B cell (primary cell): ENCODE measurements at regions not wholly inside any gene's neighbourhood (a gene's known extent, or its start where the extent isn't known, plus 50 kb on each side); places are given as distances from the start of the nearest gene placed in this dataset.

Experiments
- ATAC-seq: fragments of 200-7000 bp; cut with Tn5 transposase; one replicate; pipeline ENCODE4 v1.10.0; 2021; ENCODE audit warnings: low read depth, mild to moderate bottlenecking, moderate number of reproducible peaks, moderate library complexity
- CTCF ChIA-PET: fragments of 350-600 bp; sonication (Branson Sonifier 250); formaldehyde crosslinking; loops from one replicate; lab custom pipeline; 2021; ENCODE audit warnings: antibody characterized with exemption, inconsistent platforms; lab: Charles Lee
- POLR2A ChIA-PET: fragments of 350-600 bp; sonication (Branson Sonifier 250); formaldehyde crosslinking; loops from one replicate; lab custom pipeline; 2021; ENCODE audit warnings: antibody characterized with exemption; lab: Charles Lee
- DNase-seq: peaks from one replicate; pipeline ENCODE4 v3.0.0; 2013
- H2AFZ ChIP-seq: 2 replicates; pipeline ENCODE4 v1.6.1; 2012; ENCODE audit warnings: mild to moderate bottlenecking, low read depth, low read length; ENCODE audit not compliant: insufficient read depth, poor library complexity, severe bottlenecking
- H3K27ac ChIP-seq, 2 donors: 1 replicate in 1 of 2; 2 replicates in 1 of 2; pipeline ENCODE4 v1.5.1; 2012 to 2013; ENCODE audit warnings: low read length in 2 of 2, mild to moderate bottlenecking in 2 of 2, moderate library complexity in 1 of 2
- H3K27me3 ChIP-seq, 4 experiments: fragments of 200-600 bp in 1 of 4; sonication (generic) in 1 of 4; replicated peaks in 1 of 4; 1 replicate in 2 of 4; 2 replicates in 2 of 4; pipeline versions ENCODE4 v1.6.1 to v1.7.0; 2013 to 2016; ENCODE audit warnings: low read length in 3 of 4, mild to moderate bottlenecking in 2 of 4, mixed read lengths in 1 of 4, moderate library complexity in 1 of 4; ENCODE audit not compliant: insufficient read depth in 4 of 4, control insufficient read depth in 3 of 4; ENCODE audit errors: control extremely low read depth in 1 of 4
- H3K36me3 ChIP-seq, 2 experiments: replicated peaks in 1 of 2; 1 replicate in 1 of 2; 2 replicates in 1 of 2; pipeline versions ENCODE4 v1.6.1 to v1.7.1; 2013; ENCODE audit warnings: low read length in 1 of 2; ENCODE audit not compliant: insufficient read depth in 2 of 2, control insufficient read depth in 1 of 2; ENCODE audit errors: control extremely low read depth in 1 of 2, extremely low read depth in 1 of 2
- H3K4me1 ChIP-seq, 2 donors: fragments of 200-600 bp in 1 of 2; sonication (generic) in 1 of 2; 1 replicate in 1 of 2; 2 replicates in 1 of 2; pipeline versions ENCODE4 v1.5.1 to v1.6.1; 2013 to 2017; ENCODE audit warnings: low read length in 2 of 2; ENCODE audit not compliant: control insufficient read depth in 2 of 2, insufficient read depth in 2 of 2
- H3K4me2 ChIP-seq: replicated peaks from 2 replicates; pipeline ENCODE3; 2012; ENCODE audit warnings: mild to moderate bottlenecking, low read depth, low read length; ENCODE audit not compliant: poor library complexity, severe bottlenecking
- H3K4me3 ChIP-seq, 5 experiments: fragments of 200-600 bp in 1 of 5; sonication (generic) in 1 of 5; 1 replicate in 3 of 5; 2 replicates in 2 of 5; pipeline versions ENCODE4 v1.5.1 to v1.7.0; 2011 to 2016; ENCODE audit warnings: low read length in 4 of 5, mild to moderate bottlenecking in 4 of 5, low read depth in 2 of 5, control low read depth in 1 of 5, moderate library complexity in 1 of 5; ENCODE audit not compliant: insufficient read depth in 1 of 5; ENCODE audit errors: control extremely low read depth in 1 of 5, extremely low read depth in 1 of 5
- H3K79me2 ChIP-seq: fragments of 200-600 bp; sonication (generic); one replicate; pipeline ENCODE4 v1.6.0; 2016; ENCODE audit warnings: low read length; ENCODE audit not compliant: control insufficient read depth, insufficient read depth
- H3K9ac ChIP-seq: fragments of 200-600 bp; sonication (generic); 2 replicates; pipeline ENCODE4 v1.6.1; 2017; ENCODE audit warnings: mild to moderate bottlenecking, low read length, moderate library complexity
- H3K9me3 ChIP-seq, 3 donors: one replicate each; pipeline versions ENCODE4 v1.6.1 to v1.7.1; 2013; ENCODE audit warnings: low read length in 2 of 3; ENCODE audit not compliant: control insufficient read depth in 2 of 3, insufficient read depth in 1 of 3; ENCODE audit errors: control extremely low read depth in 1 of 3
- H4K20me1 ChIP-seq: 2 replicates; pipeline ENCODE4 v1.6.0; 2012; ENCODE audit warnings: mild to moderate bottlenecking, low read length; ENCODE audit not compliant: insufficient read depth, control insufficient read depth, poor library complexity, severe bottlenecking
- H3K27ac Mint-ChIP-seq: one replicate; pipeline ENCODE4 v1.8.0; 2021; ENCODE audit warnings: mixed read lengths
- H3K27me3 Mint-ChIP-seq: one replicate; pipeline ENCODE4 v1.8.0; 2021; ENCODE audit warnings: mixed read lengths
- H3K4me1 Mint-ChIP-seq: one replicate; pipeline ENCODE4 v1.8.0; 2021; ENCODE audit warnings: mixed read lengths
- H3K4me3 Mint-ChIP-seq: one replicate; pipeline ENCODE4 v1.8.0; 2021; ENCODE audit warnings: mixed read lengths
- H3K9me3 Mint-ChIP-seq: one replicate; pipeline ENCODE4 v1.8.0; 2022; ENCODE audit warnings: mixed read lengths; ENCODE audit not compliant: insufficient read depth
- EZH2 ChIP-seq: IDR thresholded peaks from 2 replicates; pipeline ENCODE4 v1.6.1; 2012; ENCODE audit warnings: borderline replicate concordance, low read depth, mild to moderate bottlenecking, moderate library complexity, low read length; ENCODE audit not compliant: insufficient read depth, poor library complexity, severe bottlenecking
- WGBS: methylation state at CpG from one replicate; pipeline ENCODE4 v1.1.5; 2013; ENCODE audit warnings: missing lambda C conversion rate; ENCODE audit not compliant: insufficient coverage; 5-methylcytosine and 5-hydroxymethylcytosine counted together
- intact Hi-C: fragments of 100-400 bp; cut with micrococcal nuclease; formaldehyde crosslinking; loops from one replicate; pipeline ENCODE4 v1.10.0; 2022
- TF ChIP-seq, protein P1 (sequence below): fragments of 200-600 bp; IDR thresholded peaks from one replicate; pipeline ENCODE4 v1.8.0; 2022; ENCODE audit warnings: antibody characterized with exemption, mild to moderate bottlenecking

GRCh38 chr2:8549942-8550341 is 131.9 kb upstream of the ID2 start:
- no CpG with 5 or more reads among the region's 4 CpGs for WGBS
- H3K9me3 ChIP-seq, result peaks cover 0 to 14% (median 0%) of the 10 kb centered on the region in 3 donors
- H3K79me2 ChIP-seq, result no peaks in the 10 kb centered on the region
- H3K27ac ChIP-seq, result no peak overlapping the region
- no peaks in the 10 kb centered on the region for H3K9me3 Mint-ChIP-seq
- intact Hi-C loops, result no loop called here
- TF ChIP-seq, protein P1, sequence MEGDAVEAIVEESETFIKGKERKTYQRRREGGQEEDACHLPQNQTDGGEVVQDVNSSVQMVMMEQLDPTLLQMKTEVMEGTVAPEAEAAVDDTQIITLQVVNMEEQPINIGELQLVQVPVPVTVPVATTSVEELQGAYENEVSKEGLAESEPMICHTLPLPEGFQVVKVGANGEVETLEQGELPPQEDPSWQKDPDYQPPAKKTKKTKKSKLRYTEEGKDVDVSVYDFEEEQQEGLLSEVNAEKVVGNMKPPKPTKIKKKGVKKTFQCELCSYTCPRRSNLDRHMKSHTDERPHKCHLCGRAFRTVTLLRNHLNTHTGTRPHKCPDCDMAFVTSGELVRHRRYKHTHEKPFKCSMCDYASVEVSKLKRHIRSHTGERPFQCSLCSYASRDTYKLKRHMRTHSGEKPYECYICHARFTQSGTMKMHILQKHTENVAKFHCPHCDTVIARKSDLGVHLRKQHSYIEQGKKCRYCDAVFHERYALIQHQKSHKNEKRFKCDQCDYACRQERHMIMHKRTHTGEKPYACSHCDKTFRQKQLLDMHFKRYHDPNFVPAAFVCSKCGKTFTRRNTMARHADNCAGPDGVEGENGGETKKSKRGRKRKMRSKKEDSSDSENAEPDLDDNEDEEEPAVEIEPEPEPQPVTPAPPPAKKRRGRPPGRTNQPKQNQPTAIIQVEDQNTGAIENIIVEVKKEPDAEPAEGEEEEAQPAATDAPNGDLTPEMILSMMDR, result no peak
- TF ChIP-seq EZH2, result no peak
- no peak overlapping the region for H2AFZ ChIP-seq
- DNase-seq (no peak), ATAC-seq (no peak)
- H3K4me3 Mint-ChIP-seq, result no peak overlapping the region
- no peaks in the 10 kb centered on the region for H4K20me1 ChIP-seq
- no peak overlapping the region for H3K9ac ChIP-seq
- no peaks in the 10 kb centered on the region for H3K36me3 ChIP-seq
- ChIA-PET POLR2A (no interaction called here), CTCF (no interaction called here)
- H3K27me3 Mint-ChIP-seq, result peaks cover 39% of the 10 kb centered on the region
- peaks cover 27% of the 10 kb centered on the region for H3K4me1 Mint-ChIP-seq
- H3K4me3 ChIP-seq, result no peak overlapping the region
- peaks cover 12 to 23% of the 10 kb centered on the region in 2 donors for H3K4me1 ChIP-seq
- peaks cover 0 to 44% (median 2%) of the 10 kb centered on the region in 4 experiments for H3K27me3 ChIP-seq
- no peak overlapping the region for H3K27ac Mint-ChIP-seq
- no peak overlapping the region for H3K4me2 ChIP-seq

DNA sequence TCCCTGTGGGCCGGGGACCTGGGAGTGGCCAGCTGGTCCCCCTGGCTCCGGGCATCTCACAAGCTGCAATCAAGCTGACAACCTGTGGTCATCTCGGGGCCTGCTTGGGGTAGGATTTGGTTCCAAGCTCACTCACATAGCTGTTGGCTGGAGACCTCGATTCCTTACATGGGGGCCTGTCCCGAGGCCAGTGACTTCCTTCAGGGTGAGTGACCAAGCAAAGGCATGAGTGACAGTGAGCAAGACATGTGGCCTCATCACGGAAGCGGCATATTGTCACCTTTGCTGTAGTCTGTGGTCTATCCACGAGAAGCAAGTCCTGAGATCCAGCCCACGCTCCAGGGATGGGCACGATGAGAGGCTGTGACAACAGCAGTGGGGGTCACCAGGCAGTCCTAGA is 131.4 kb upstream of the ID2 start:
- Mint-ChIP-seq H3K27me3 (peaks cover 39% of the 10 kb centered on the region), H3K9me3 (peaks cover 4% of the 10 kb centered on the region), H3K27ac (no peak overlapping the region), H3K4me3 (no peak overlapping the region), H3K4me1 (peaks cover 24% of the 10 kb centered on the region)
- Histone ChIP-seq H3K9me3 (peaks cover 0 to 10% (median 0%) of the 10 kb centered on the region in 3 donors), H3K4me1 (peaks cover 7 to 18% of the 10 kb centered on the region in 2 donors), H2AFZ (no peak overlapping the region), H3K4me2 (no peak overlapping the region), H3K36me3 (no peaks in the 10 kb centered on the region), H3K9ac (no peak overlapping the region), H4K20me1 (no peaks in the 10 kb centered on the region), H3K27ac (no peak overlapping the region), H3K79me2 (no peaks in the 10 kb centered on the region), H3K4me3 (no peak overlapping the region), H3K27me3 (peaks cover 0 to 39% (median 2%) of the 10 kb centered on the region in 4 experiments)
- POLR2A ChIA-PET, result no interaction called here
- DNase-seq (no peak), ATAC-seq (no peak)
- intact Hi-C loops, result no loop called here
- no peak for TF ChIP-seq EZH2
- TF ChIP-seq, protein P1, result no peak
- WGBS, result 100% methylated on average over 10 of the region's 10 CpGs
- CTCF ChIA-PET, result no interaction called here
